Limb (tissue), 2 donors: ENCODE measurements at regions not wholly inside any gene's neighbourhood (a gene's known extent, or its start where the extent isn't known, plus 50 kb on each side); places are given as distances from the start of the nearest gene placed in this dataset.
"Not testable (repeated sequence)": the region's sequence is repeated elsewhere in the genome, so short reads cannot be mapped to it uniquely, and the experiment has no call there.

Experiments used
- DNase-seq, 2 donors: peaks; one replicate each; pipeline ENCODE4 v3.0.0-alpha.2; 2016; ENCODE audit errors: extremely low spot score in 2 of 2

DNA sequence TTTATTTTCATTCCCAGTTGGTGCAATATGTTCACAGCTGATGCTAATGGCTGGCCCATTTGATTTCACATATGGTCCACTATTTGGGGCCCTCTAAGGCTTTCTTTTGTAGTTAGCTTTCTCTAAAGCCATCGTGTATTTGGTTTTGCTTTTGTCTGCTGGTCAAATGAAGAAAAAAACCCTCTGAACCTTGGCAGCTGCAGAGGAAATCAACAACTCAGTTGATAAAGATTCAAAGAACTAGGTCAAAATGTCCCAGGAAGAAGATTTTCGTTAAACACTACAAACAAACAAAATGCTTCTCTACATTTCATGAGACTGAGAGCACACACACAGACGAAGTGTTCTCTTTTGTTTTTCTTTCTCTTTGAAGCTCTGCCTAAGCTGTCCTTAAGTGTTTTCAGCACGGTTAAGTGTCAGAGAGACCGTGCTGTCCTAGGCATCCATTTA is 655.0 kb downstream of the RWDD3 start:
- no peak for DNase-seq

DNA sequence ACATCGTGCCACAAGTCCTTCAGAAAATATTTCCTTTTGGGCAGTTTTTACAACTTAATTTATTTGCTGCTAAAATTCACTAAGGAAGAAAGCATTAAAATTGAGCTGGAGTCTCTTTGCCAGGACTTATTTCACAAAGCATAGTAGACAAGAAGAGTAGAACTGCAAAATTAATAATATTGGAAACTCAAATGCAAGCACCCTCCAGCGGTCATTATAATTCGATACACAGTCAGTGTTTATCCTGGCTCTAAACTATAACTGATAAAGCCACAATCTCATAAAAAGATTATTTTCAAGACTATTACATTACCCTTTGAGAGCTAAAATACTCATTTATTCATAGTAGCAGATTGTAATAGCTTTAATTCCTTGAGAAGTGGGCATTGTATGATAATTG is 655.4 kb downstream of the RWDD3 start:
- no peak for DNase-seq

DNA sequence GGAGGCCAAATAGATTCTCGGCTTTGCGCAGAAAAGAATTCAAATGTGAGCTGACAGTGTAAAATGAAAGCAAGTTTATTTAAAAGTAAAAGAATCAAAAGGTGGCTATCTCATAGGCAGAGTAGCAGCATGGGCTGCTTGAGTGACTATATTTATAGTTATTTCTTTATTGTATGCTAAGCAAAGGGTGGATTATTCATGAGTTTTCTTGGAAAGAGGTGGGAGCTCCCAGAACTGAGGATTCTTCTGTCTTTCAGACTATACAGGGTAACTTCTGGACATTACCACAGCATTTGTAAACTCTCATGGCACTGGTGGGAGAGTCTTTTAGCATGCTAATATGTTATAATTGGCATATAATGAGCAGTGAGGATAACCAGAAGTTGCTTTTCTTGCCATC is 659.9 kb downstream of the RWDD3 start:
- no peak for DNase-seq

DNA sequence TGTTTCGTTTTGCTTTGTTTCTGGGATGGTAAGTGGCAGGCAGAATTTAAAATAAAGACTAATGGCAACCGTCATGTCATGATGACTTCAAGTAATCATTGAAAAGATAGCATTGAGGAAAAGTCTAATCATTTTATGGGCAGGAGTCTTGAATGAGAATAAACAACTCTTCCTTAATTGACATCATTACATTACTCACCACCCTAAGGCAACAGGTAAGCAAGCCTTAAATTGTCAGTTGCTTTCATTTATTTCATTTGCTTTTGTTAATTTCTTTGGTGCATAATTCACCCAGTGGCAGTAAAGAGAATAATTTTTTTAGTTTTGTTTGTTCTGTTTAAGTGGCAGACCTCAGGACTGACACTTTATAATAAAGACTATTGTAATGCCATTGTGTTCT is 669.0 kb downstream of the RWDD3 start:
- no peak for DNase-seq

DNA sequence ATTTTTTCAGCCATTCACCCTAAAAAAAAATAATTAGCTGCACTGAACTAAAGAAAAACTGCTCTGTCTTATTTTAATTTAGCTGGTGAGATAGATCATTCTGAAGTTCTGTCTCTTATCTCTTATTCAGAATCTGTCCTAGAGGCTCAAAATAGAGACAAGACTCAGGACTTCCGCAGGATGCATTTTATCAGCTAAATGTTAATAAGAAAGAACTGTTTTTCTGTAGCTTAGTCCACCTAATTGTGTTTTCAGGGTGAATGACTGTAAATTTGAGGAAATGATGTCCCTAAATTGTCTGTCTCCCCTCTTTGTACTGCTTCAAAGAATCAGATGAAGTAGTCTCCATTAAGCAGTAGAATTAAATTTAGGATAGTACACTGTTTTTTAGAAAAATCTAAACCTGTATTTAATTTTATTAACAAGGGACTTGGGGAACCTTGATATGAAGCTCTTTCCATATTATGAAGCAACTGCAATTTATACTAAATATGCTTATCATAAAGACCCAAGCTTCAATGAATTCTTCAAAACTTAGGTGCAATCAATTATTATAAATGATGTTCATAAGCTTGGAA is 671.9 kb downstream of the RWDD3 start:
- no peak for DNase-seq

DNA sequence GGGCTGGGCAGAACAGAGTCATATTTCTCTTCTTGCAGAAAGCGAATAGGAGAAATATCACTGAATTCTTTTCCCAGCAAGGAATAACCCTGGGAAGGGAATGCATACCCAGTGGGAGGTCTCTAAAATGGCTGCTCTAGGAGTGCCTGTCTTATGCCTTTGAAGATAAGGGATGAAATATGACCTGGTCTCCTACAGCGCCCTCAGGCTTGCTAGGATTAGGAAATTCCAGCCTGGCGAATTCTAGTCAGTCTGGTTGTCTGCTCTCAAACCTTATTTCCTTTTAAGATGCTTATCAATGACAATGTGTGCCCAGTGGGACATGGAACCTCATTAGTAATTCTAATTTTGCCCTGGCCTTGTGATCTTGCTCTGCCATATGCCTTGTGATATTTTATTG is 677.7 kb downstream of the RWDD3 start:
- DNase-seq, result not testable (repeated sequence)

DNA sequence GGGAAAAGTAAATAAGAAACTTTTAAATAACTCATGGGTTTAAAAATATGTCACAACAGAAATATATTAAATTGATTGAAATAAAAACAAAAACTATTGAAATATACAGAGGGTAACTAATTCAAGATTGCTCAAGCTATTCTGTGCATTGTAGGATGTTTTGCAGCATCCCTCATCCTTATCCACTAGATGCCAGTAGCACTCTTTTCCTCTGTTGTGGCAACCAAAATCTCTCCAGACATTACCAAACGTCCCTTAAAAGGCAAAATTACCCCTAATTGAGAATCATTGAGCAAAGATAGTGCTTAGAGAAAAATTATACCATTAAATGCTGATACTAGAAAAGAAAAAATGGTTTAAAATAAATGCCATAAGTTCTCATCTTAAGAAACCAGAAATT is 682.6 kb downstream of the RWDD3 start:
- no peak for DNase-seq

DNA sequence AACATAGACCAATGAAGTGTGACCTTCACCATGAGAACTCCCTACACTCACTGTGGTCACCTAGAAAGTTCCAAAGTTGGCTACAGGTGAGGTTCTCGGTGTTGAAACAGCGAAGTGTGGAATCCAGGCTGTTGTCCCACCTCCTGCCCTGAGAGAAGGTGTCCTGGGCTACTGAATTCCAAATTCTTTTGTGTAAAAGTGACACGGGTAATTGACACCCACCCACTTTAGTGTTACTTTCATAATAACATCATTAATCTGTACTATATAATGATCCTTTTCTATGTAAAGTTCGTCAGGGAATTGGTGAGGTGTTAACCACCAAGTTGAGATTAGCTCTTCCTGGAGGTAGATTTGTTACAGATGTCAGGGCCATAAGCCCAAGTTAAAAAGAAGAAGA is 690.7 kb downstream of the RWDD3 start:
- no peak for DNase-seq

DNA sequence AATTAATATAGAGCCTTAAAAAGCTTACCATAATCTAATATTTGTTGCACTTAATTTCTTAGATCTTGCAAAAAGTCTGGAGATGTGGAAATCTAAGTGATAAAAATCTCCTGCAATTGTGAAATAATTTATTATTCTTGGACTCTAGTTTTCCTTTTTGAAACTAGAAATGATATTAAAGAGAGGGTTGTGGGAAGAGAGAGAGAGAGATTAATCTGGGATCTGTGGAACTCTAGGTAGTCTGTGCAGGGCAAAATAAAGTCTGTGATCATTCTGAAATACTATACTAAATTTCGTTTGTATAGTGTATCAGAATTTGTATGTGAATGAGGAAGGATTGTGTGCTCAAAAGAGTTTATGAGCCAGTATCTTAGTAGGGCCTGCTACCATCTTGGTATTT is 692.3 kb downstream of the RWDD3 start:
- DNase-seq, result no peak

DNA sequence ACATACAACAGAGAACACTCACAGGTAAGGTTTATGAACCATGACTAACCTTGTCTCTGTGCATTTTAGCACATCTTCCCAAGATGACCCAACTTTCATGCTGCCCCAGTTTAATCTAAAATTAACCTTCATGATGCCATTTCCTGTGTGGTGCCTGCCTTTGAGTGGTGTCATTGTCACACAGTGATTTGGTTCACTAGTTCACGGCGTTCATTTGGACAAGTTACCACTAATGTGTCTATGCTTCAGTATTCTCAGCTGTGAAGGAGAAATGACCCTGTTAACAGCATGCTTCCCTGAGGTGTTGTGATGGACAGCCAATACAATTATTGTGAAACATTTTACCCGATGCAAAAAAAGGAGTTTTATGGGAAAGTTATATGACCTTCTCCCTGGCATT is 693.1 kb downstream of the RWDD3 start:
- no peak for DNase-seq

DNA sequence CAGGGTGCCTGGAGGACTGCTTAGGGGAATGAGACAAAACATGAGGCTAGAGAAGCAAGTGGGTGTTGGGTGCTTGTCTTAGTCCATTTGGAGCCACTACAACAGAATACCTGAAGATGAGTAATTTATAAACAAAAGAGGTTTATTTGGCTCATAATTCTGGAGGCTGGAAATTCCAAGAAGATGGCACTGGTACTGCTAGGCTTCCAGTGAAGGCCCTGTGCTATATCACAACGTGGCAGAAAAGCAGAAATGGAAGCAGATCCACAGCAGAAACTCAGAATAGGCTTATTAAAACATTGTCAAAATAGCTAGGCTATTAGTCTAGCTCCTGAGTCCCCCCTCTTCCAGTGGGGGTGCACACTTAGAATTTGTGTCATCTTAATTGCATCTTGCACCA is 701.7 kb downstream of the RWDD3 start:
- no peak for DNase-seq

DNA sequence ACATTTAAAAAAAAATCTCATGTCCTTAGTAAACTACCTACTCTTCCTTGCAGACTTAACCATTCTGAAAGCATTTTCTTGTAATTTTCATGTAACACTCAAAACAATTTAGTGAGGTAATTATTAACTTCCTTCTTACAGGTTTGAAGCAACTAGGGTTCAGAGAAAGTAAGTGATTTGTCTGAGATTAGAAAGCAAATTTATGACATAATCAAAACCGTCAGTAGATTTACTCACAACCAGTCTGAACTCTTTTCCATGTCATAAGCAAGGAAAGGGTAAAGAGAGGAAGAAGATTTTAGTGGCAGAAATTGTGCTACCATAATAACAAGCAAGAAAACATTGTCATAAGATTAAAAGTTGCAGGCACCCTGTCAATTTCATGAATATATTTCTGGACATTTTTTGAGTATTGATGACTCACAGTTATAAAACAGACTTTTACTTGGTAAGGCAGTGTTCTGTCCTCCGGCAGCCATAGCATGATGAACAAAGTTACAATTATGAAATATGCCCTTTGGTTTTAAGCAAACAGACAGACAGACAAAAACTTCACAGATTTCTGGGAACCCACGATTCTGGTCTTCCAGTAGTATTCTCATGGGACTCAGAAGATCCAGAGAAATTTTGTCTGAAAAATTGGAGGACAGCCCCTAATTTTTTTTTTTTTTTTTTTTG is 707.2 kb downstream of the RWDD3 start:
- DNase-seq, result no peak

DNA sequence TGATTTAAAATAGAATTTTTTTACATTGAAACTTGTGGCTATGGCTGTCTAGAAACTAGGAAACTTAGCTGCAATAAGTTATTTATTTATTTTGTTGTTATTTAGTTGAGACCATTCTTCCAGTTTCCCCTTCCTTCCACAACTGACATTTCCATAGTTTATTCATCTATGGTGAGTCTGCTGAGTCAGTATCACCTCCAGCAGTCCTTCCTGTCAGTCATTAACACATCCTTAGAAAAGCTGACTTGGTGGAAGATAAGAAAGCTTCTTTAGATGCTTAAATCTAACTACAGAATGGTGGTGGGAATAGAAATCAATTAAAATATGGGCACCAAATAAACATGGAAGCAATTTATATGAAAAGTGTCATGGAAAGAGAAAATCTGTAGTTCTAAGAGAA is 714.0 kb downstream of the RWDD3 start:
- no peak for DNase-seq

DNA sequence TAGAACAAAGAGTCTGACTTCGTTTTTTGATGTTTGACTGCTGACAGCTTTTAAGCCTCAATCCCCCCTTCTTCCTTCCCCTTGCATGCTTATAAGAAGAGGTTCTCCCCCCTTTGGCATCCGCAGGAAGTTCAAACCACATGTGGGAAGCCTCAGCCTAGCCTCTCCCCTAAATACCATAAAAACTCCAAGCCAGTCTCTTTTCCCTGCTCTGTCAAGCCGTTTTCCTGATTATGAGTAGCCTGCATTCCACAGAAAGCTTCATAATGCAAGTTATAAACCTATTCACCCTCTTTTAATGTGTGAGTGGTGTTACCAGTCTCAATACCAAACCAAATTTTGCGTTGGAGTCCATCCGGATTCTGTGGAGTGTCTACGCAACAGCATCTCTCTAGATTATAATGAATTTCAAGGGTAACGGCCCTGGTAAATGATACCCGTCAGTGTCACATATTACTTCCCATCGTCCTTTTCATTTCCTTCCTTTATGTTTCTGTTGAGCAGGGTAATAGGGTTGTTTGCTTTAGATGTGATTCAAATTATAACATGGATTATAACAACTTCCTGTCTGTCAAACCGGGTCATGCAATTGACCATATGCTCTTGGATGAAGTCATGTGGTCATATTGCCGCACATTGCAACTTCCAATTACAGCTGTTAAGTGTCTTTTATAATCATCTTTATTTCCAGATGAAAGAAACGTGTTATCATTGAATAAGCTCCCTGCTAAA is 717.5 kb downstream of the RWDD3 start:
- DNase-seq, result no peak

DNA sequence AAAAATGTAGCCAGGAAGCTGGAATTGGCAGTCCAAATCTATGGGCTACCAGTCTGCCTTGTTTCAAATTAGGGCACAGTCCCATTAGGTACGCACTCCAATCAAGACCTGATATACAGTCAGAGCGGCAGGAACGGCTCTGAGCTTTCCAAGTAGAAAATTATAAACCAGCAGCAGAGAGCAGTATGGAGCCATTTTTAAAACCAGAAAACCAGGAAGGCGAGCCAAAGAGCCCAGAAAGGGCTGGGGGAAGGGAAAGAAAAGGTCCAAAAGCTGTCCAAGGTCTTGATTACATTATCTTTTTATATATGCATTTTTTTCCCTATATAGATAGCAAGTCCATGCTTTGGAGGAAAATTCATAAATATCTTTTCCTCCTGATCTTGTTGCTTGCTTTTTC is 719.0 kb downstream of the RWDD3 start:
- DNase-seq, result peak; percentile 42

DNA sequence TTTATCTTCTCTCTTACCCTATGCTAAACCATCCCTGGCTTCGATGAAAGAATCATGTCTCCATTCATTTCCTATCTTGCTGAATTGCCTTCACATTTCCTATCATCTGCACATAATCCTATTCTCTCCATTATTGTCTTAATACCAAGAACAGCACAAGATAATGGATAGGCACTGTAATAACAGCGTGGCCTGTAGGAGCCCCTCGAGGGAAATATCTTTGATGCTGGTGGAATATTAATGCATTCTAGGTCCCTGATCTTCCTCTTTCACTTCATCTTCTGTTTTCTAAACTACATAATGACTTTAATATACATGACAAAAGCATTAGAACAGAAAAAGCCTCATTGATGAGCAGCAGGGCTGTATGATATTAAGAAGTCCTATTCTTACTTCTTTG is 720.6 kb downstream of the RWDD3 start:
- no peak for DNase-seq

DNA sequence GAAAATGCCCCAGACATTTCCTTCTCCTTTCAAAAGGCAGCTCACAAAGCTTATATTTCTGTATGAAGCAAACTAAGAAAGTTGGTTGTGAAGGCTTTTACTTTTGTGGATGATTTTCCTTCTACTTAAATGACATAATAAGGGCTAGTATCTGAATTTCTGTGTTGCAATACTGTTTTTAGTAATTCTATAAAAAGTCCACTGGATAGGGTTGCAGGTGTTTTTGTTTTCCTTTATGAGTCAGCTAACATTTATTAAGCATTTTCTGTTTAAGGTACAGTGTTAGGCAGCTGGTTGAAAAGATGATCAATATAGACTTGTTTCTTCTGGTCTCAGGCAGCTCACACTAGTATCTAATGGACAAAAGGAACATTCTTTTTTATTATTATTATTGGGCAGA is 722.2 kb downstream of the RWDD3 start:
- DNase-seq, result no peak

DNA sequence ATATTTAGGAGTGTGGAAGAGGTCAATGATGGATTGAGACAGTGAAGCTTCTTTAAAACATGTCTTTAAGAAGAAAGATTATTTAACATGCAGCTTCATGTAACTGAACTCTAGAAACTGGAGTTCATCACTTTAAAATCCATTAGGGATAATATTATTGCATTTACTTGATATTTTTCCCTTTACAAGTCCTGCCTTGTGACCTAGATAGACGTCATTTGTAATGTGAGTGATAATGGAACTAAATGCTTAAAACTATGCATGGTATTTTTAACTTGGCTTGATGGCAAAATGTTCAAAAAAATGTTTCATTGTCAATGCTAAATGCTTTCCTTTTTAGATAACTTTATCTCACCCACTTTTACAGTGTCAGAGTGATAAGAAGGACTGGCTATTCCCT is 723.7 kb downstream of the RWDD3 start:
- no peak for DNase-seq

DNA sequence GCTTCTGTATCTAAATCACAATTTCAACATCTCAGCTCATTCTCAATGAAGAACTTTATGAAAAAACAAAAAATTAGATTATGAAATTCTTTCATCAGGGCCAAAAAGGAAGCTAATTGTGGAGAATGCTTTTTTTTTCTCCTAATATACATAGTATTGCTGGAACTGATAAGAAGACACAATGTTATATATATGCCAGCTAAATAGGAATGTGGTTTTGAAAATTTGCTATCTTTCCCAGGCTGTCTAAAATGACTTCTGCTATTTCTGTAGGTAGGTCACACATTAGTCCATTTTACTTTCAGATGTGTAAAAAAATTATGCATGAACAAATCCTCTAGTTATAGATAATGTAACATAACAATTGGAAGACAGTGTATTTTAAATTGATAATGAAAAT is 732.9 kb downstream of the RWDD3 start:
- DNase-seq, result no peak

DNA sequence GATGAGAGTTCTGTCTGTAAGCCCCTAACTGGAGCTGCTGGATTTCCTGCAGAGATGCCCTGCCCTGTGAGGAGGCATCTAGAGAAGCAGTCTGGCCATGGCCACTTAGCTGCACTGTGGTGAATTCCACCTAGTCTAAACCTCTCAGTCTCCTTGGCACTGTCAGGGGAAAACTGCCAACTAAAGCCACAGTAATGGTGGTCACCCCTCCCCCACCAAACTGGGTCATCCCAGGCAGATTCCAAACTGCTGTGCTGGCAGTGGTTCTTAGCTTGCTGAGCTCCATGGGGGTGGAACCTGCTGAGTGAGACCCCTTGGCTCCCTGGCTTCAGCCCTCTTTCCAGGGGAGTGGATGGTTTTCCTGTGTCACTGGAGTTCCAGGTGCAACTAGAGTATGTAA is 740.6 kb downstream of the RWDD3 start:
- no peak for DNase-seq

DNA sequence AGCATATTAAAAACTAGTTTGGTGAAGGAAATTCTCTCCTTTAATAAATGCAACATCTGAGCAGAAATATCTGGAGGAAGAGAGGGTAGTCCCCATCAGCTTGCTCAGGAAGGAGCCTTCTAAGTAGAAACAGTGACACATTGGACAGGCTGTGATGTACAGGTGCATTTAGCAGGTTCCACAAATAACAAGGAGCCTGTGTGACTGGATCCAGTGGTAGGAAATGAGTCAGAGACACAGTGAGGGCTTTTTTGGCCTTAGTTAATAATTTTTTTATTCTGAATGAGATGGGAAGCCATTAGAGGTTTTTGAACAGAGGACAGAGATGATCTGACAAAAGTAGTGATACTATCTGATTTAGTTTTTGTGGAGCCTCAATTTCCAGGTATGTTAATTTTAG is 738.9 kb upstream of the PTBP2 start:
- no peak for DNase-seq

DNA sequence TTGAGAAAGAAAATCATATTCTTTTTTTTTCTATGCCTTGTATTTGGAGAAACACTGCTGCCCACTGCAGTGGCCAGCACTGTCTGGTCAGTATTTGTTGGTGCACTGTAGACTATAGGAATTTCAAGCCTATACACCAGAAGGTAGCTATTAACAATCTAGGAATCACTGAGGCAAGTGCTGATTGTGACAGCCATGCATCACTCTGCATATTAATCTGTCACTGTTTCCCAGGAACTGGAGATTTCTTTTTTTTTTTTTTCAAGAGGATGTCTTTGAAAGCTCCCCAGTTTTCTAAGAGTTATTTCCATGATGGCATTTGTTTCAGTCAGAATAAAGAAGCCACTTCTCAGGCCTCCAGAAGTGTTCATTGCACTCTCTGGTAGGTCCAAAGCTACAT is 737.8 kb upstream of the PTBP2 start:
- no peak for DNase-seq

DNA sequence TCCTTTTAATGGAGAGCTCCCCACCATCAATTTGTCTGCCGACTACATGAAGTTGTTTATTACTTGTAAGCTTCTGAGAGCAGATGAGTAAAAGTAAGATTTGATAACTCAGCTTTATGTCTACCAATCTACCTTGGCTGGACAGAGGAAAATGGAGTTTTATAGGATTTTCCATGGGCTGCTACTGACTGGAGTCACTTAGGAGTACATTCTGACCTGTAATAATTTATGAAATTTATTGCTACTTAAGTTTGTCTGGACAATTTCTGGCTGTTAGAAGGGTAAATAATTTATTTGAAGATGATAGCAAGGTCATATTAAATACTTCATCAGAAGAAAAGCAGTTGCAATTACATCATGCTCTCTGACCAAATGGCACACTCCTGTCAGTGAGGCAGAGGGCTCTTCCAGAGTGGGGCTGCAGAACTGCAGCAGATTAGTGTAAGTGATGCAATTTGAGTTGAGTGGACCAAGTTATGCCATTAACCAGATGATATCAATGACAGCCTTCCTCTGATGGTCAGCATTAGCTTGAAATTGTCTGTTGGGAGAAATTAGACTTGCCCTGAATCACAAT is 736.7 kb upstream of the PTBP2 start:
- no peak for DNase-seq
